RPMI7951 (cell line): ENCODE measurements at regions not wholly inside any gene's neighbourhood (a gene's known extent, or its start where the extent isn't known, plus 50 kb on each side); places are given as distances from the start of the nearest gene placed in this dataset.

Source experiments
- DNase-seq: peaks from one replicate; pipeline ENCODE4 v3.0.0-alpha.2; 2012; ENCODE audit warnings: low read depth

DNA sequence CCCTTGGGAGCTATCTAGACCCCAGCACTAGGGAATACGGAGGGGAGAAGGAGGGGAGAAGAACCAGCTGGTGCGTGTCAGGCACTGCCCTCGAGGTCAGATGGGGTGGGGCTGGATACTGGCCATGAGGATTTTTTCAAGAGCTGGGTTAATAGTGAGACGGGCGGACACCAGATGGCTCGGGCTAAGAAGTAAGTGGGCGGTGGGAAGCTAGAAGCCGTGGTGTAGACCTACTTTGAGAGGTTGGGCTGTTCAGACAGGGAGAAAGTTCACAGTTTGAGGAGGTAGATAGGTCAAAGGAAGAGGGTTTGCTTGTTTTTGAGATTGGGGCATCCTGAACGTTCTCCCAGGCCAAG, 303.8 kb downstream of the SEC14L1 start:
- DNase-seq, result no peak

DNA sequence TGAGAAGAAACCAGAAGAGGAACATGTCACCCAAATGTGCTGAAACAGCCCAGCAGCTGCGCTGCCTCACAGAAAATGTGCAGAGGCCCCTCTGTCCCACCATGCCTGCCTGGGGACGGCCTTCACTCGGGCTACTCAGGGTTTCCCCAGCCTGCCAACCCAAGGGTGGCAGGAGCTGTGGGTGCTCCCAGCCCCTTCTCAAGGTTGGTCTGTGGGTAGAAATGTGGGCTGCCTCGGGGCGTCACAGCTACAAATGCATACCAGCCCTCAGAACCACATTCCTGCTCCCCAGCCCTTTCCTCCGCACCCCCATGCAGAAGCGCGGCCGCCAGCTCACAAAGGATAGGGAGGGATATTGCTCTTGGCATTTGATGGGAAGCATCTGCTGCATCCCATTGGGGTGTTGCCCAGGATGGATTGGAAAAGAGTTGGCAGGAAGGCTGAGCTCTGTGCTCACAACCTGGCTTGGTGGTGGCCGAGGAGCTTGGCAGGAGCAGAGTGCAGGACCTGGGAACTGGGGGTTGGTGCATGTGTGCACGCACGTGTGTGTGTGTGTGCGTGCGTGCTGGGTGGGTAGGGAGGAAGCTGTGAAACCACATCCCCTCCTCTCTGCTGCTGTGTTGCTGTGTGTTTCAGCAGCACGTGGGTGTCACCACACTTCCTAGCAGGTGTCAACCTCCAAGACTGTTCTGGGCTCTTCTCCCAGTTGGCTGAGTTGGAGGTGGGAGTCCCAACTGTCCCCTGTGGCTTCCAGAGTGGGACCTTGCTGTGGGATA, 304.4 kb downstream of the SEC14L1 start:
- no peak for DNase-seq

DNA sequence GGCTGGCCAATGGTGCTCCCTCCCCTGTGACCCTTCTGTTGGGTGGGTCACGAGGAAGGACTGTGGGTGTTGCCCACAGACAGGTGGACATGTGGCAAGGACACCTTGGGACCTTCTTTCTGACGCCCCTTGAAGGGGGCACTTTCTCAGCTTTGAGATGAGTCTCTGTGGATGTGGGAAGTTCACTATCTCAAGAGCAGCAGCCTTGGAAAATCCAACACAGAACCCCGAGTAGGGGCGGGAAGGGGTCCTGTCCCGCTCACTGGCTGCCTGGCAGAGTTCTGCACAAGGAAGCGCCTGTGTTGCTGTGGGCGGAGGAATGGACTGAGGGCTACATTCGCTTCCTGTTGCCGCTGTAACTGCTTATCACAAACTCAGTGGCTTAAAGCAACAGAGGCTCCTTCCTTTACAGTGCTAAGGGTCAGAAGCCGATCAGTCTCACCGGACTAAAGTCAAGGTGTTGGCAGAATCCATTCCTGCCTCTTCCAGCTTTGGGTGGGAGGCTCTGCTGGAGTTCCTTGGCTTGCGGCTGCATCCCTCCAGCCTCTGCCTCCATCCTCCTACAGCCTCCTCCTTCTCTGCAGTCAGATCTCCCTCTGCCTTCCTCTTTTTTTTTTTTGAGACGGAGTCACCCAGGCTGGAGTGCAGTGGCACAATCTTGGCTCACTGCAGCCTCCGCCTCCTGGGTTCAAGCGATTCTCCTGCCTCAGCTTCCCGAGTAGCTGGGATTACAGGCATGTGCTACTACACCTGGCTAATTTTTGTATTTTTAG, 305.2 kb downstream of the SEC14L1 start:
- DNase-seq, result no peak

DNA sequence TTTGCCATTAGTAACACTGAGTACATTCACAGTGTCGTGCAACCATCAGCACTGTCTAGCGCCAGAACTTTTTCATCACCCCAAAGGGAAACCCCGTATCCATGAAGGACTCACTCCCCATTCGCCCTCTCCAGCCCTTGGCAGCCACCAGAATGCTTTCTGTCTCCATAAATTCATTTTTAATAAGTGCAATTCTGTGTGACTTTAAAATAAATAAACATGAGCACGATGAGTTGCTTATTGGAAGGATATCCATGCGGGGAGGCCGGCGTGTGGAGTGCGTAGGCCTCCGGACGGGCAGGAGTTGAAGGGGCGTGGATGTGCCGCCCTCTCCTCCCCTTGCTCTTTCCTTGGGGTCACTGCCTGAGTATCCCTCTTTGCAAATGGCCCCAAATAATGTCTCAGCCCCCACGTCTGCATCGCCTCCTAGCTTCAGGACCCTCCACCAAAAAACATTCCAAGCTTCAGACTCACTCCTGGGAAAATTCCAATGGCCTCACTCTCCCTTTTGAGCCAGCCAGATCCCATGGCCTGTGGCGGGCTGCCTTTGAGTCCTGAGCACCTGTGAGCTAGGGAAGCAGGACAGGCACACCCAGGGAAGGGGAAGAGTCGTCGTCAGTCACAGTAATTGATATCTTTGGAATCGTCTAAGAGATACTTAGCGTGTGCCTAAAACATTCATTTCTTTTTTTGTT, 306.3 kb downstream of the SEC14L1 start:
- DNase-seq, result no peak

DNA sequence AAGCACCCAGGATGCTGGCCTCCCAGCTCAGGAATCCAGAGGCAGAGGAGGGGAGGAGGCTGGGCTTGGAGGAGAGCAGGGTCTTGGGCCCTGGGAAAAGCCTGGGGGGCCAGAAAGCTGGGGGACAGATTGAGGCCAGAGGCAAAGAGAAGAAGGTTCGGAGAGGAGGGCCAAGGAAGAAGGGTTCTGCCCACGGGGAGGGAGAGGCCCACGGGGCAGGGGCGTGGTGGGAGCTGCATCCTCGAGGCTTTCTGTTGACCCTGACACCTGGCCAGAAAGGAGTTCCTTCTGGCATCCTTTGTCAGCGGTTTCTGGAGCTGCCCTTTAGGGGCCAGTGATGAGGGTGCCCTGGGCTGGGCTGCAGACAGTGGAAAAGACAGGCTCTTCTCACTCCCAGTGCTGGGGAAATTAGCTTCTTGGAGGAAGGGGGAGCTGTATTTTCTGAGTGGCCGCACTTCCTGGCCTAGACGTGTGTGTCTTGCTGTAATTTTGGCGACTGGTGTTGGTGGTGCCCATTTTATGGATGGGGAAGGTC, 308.7 kb downstream of the SEC14L1 start:
- DNase-seq, result no peak

DNA sequence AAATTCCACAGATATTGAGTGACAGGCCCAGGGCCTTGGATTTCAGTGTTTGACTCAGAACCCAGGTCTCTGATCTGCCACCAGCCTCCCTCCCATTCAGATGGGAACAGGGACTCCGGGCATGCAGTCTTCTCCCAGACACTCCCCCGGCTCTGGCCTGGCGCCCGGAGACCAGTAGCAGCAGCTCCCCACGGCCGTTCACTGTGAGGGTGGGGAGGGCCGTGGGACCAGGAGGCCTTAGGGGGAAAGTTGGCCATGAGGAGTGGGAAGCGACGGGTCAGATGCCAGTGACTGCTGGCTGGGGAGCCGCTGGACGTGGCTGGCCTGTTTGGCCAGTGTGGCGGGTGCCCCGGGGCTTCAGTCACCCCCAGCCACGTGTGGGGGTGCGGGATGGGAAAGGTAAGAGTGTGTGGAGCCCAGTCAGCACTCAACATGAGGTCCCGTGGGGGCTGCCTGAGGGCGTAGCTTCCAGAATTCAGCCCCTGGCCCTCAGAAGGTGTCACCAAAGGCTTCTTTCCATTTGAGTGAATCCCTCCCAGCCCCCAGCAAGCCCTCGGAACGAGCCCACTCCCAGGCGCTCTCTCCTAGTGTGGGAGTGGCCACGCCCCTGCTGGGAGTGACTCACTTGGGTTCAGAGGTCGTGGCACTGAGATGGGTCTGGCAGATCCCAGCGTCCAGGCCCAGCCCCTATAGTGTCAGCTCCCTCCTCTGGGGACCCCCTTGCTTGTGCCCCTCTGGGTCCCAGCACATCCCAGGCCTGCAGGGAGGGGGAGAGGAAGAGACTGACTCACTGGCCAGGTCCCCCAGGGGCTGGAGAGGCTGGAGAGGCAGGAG, 309.4 kb downstream of the SEC14L1 start:
- DNase-seq, result peak; percentile 78

DNA sequence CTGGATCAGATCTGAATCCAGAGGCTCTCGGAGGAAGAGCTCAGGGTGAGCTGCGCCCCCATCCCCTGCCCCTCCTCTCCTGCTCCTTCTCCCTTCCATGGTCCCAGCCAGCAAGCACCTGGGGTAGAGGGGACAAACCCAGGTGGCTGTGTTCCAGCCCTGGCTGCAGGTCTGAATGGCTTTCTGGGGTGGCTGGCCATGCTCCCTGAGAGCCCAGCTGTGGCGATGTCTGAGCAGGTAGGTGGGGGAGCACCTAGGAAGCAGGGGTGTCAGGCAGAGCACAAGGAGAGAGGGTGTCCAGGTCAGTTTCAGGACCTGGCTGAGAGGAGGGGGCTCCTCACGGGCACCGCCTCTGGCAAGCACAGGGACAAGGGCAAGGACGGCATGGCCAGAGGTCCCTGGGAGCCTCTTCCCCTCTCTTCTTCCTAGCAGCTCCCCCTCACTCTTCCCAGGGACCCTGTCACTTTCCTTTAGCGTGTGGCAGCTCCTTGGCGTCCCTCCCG, 310.0 kb downstream of the SEC14L1 start:
- no peak for DNase-seq

DNA sequence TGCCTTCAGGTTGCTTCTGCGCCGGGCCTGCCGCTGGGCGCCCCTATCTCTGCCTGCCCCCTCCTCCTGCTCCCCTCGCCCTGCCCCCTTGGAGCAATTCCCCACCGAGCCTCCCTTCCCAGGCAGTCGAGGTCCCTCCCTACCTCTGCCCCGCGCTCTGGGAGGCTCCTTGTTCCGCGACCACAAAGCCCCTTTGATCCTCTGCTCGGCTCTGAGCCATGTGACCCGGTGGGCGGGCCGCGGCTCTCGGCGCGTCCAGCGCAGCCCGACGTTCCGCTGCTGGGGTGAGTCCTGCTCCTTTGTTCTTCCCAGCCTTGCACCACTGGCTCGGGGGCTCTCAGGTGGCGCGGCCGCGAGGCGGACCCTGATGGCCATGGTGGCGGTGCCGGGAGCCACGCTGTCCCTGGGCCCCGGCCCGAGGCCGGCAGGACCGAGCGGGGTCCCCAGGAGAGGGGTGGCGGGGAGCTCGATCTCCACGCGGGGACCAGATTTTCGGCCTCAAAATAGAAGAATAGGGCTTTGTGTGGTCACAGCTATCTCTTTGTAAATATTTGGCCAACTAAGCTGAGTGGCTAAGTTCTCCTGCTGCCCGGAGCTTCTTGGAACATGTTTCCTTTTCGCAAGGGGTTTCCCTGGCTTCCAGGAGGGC, 310.6 kb downstream of the SEC14L1 start:
- peak; percentile 74 for DNase-seq

DNA sequence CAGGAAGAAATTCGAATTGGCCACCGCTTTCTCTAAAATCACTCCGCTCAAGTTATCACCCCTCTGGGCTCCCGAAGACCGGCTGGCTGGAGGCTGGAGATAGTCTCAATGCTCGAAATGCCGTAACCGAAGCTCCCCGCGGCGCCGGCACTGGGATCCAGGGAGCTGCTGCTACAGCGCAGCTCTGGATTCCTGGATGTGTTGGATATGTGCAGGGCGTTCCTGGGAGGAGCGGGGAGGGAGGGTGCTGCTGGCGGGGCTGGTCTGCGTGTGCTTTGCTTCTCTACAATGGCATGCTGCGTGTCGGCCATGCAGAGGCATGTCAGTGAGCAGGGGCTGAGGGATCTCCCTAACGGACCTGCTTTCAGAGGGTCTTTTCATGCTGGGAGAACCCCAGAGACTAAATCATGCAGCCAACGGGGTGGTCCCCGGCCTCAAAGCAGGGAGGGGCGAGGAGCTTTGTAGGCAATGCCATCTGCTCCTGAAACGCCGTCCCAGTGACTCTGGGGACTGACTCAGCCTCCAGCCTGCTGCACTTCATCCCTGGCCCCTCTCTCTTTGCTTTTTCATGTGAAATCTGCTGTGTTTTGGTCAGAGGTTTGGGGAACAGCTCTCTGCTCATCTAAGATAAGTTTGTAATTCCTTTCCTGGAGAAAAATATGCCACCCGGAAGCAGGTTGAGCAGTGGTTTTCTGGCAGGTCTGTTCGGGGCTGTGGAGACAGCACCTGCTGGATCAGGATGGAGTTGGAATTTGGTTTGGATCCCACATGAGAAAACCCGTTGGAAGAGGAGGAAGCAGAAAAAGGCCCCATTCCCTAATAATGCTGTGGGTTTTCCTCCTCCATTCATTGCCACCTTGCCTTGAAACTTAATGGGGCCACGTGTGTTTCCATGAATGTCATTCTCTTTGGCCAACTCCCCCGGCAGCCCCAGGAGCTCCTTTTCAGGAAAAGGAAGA, 311.4 kb downstream of the SEC14L1 start:
- DNase-seq, result peak; percentile 65

DNA sequence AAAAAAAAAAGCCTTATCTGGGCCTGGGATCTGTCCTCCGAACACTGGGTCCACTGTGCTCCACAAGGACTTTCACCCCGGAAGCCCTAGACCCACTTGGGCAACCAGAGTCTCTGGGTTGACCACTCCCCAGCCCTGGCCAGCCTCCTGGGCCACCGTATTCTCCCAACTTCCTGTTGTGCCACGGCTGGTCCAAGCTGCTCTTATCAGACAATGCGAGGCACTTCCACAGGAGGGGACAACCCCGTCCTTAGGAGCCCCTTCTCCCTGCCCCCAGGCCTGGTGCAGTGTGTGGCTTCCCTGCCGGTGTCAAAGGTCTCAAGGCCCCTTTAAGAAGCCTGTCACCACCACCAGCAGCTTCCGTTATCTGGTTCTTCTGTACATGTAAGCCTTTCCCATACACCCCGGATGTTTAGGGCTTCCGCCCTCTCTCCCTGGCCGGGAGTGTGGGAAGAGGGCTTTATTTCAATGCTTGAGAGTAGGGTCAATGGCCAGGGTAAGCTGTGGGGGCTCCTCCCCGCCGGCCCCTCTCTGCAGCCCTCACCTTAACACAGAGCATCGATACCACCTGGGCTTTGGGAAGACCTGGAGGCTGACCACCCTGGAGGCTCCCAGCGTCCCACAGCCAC, 313.0 kb downstream of the SEC14L1 start:
- no peak for DNase-seq

DNA sequence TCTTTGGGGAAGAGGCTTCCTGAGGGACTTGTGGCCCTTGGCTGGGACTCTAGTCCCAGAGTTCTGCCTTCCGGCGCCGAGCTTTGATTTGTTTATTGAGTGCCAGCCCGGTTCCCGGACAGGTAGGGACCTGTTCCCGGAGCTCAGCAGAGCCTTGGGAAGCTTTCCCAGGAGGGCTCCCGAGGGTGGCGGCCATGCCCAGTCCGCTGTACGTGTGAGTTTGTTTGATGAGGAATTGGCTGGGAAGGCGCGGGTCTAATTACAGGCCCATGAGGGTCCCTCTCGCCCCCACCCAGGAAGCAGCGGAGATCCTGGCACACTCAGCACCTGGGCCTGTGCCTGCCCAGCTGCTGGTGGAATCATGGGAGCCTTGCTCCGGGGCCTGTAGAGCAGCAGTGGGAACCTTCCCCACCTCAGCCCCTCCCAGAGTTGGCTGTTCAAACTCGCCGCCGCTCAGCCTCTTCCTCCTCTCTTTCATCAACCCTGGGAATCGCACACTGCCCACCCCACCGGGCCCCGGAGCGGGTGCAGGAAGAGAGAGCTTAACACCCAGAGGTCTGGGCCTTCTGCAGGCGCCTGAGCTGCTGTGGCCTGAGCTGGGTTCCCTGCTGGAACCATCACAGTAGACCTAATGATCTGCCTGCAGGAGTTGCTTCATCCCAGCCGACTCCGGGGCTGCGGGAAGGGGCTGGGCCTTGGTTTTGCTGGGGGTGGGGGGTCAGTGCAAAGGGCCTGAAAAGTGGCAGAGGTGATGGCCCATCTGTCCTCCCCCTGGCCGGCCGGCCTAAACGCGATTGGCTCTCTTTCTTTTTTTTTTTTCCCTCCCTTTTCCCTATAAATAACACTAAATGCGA, 313.7 kb downstream of the SEC14L1 start:
- DNase-seq, result no peak

DNA sequence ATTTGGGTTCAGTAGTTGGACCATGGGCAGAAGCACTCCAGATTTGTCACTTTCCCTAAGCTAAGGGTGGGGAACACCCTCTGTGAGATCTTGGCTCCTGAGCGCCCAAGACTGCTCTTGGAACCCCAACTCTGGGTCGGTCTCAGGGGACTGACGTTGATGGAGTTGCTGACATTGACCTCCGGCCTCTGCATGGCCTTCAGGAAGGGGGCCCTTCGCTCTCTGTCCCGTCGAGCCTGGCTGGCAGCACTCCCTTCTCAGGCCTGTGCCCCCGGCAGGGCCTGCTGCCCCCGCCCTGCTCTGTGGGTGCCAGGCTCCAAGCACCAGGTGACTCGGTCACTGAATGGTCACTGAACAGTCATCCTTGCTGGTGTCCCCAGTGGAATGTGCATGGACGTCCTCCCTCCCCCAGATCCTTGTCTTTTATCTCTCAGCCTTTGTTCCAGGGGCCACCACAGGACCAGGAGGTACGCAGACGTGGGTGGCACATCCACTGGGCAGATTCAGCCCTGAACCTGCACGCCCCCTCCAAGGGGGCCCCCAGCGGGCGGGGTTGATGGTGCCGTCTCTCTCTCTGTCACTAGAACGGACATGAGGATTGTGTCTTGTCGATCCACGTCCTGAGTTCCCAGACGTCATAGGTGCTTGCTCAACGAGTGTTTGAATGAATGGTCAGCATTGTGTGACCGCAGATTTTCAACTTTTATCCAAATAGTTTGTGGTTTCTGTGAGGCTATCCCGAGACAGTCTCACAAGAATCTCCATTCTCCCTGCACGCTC, 314.5 kb downstream of the SEC14L1 start:
- DNase-seq, result peak; percentile 87

DNA sequence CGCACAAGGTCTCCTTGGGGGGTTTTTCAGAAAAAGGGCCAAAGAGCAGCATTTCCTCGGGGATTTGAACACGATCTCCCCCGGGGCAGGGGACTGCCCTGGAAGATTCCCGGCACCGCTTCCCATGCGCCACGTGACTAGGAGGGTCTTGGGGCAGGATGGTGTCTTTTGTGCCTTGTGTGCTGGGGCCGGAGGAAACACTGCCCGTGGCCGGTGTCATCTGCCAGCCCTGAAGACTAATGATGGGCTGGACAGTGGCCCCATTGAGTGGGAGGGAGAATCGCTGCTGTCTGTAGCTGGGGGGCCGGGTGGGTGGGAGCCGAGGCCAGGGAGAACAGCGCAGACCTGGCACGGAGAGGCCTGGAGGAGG, 315.1 kb downstream of the SEC14L1 start:
- DNase-seq, result no peak

DNA sequence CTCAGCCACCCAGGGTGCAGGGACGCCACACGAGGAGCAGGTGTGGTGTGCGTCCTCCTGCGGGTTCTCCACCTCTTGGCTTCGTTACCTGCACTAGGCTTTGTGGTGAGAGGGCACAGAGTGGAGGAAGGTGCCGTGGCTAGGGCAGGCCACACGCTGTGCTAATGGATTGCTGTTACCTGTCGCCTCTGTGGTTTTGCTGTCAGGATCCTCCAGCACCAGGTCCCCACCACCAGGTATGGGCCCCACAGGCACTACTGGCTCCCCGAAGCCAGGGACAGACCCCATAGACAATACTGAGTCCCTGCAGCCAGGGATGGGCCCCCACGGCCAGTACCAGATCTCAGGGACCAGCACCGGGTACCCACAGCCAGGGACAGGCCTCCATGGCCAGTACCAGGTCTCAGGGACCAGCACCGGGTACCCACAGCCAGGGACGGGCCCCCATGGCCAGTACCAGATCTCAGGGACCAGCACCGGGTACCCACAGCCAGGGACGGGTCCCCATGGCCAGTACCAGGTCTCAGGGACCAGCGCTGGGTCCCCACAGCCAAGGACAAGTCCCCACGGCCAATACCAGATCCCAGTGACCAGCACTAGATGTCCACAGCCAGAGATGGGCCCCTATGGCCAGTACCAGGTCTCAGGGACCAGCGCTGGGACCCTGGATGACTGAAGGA, 315.6 kb downstream of the SEC14L1 start:
- DNase-seq, result no peak

DNA sequence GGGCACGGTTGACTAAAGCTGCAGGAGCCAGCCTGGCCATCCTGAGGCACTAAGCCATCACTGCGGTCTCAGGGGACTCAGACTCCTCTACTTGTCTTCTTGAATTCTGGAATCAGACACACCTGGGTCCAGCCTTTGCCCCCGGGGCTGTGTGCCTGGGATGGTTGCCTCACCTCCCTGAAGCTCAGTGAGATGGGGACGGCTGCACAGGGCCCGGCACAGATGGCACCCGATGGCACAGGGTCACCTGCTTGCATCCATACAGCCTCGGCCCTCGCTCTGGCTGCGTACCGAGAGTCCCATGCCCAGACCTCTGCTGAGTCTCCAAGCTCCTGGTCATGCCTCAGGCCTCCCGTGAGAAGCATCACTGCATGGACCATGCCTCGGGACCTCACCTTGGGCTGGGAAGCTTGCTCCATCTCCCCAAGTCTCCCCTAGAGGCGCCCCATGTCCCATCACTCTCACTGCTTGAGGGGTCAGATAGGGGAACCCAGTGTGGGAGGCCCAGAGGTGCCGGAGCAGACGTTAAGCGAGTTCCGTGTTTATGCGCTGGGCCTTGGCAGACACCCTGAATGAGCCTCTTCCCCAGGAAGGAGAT, 316.3 kb downstream of the SEC14L1 start:
- no peak for DNase-seq

DNA sequence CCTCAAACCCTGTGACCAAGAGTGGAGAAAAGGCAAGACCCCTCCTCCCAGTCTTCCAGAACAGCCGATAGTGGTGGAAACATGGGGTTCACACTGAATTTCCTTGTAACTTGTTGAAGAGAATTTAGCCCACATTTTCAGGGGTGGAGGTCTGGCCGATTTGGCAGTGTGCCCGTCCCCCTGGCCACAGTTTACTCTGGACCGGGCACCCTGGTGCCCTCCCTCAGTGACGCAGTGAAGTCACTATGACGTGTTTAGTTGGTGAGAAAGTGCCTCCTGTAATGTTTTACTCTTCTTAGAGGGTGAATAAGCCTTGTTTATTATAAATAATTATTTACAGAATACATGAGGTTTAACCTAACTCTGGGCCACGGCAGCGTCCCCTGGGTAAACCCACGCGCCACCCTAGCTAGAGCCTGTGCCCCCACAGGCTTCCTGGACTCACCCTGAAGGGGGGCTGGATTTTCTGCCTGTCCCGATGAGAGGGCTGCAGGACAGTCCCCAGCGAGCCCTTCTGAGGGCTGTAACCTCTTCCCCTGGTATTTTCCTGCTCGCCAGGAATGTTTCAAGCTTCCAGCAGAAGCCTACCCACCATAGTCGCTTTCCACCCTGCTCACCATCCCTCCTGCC, 316.9 kb downstream of the SEC14L1 start:
- DNase-seq, result no peak
